GM12891 (cell line): ENCODE measurements at regions not wholly inside any gene's neighbourhood (a gene's known extent, or its start where the extent isn't known, plus 50 kb on each side); places are given as distances from the start of the nearest gene placed in this dataset.

Experiments
- PAX5 ChIP-seq: IDR thresholded peaks from 2 replicates; pipeline ENCODE4 v1.6.1; 2011; ENCODE audit warnings: low read length, moderate library complexity, mild to moderate bottlenecking; ENCODE audit not compliant: insufficient read depth, severe bottlenecking
- TAF1 ChIP-seq: IDR thresholded peaks from 2 replicates; pipeline ENCODE4 v1.6.1; 2011; ENCODE audit warnings: low read depth, low read length, control low read depth

DNA sequence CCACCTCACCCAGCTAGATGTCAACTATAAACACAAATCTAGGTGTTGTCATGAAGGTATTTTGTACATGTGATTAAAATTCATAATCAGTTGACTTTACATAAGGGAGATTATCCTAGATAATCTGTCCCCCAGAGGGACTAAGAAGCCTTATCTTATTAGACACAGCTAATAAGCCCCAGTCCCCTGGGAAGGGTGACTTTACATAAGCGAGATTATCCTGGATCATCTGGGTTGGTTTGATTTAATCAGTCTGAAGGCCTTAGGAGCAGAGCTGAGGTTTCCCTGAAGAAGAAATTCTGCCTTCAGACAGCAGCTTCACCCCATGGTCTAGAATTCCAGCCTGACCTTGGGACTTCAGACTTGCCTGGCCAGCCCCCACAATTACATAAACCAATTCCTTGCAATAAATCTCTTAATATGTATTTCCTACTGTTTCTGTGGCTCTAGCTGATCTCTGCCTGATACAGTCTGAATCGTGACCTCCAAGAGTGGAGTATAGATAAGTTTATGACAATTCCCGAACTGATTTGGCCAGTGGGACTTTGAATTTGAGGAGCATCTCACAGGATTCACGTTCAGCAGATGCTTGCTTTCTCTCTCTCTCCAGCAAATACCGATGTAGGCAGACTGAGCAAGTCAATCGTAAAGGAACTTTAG lies 66.5 kb downstream of the MRPL46 start:
- no peak for TF ChIP-seq TAF1
- no peak for TF ChIP-seq PAX5
